ENCODE measurements at regions not wholly inside any gene's neighbourhood (a gene's known extent, or its start where the extent isn't known, plus 50 kb on each side); places are given as distances from the start of the nearest gene placed in this dataset.
"Not testable (repeated sequence)": the region's sequence is repeated elsewhere in the genome, so short reads cannot be mapped to it uniquely, and the experiment has no call there.

GRCh38 chr5:143659599-143660238 is 152.2 kb upstream of the HMHB1 start:
- no peak for DNase-seq

GRCh38 chr5:143658956-143659355 is 153.0 kb upstream of the HMHB1 start:
- DNase-seq = no peak

- no peak for DNase-seq
These were observed 154.2 kb upstream of the HMHB1 start for GRCh38 chr5:143657647-143658285.

- DNase-seq = no peak
These were observed 158.1 kb upstream of the HMHB1 start for GRCh38 chr5:143653766-143654282.

- no peak for DNase-seq
These were observed 158.7 kb upstream of the HMHB1 start for GRCh38 chr5:143653256-143653655.

- peak; percentile 53 for DNase-seq
These were observed 159.8 kb upstream of the HMHB1 start for GRCh38 chr5:143652108-143652700.

- DNase-seq = no peak
These were observed 161.9 kb upstream of the HMHB1 start for GRCh38 chr5:143649937-143650621.

GRCh38 chr5:143648696-143649095 is 163.3 kb upstream of the HMHB1 start:
- no peak for DNase-seq

- DNase-seq = no peak
These were observed 165.0 kb upstream of the HMHB1 start for GRCh38 chr5:143646961-143647360.

GRCh38 chr5:143645356-143645755 is 166.6 kb upstream of the HMHB1 start:
- DNase-seq = no peak

GRCh38 chr5:143644727-143645126 is 167.2 kb upstream of the HMHB1 start:
- no peak for DNase-seq

GRCh38 chr5:143642791-143643190 is 169.2 kb upstream of the HMHB1 start:
- no peak for DNase-seq

GRCh38 chr5:143641549-143642355 is 170.2 kb upstream of the HMHB1 start:
- no peak for DNase-seq

- no peak for DNase-seq
These were observed 173.3 kb upstream of the HMHB1 start for GRCh38 chr5:143638654-143639053.

GRCh38 chr5:143636931-143637528 is 174.9 kb upstream of the HMHB1 start:
- no peak for DNase-seq

GRCh38 chr5:143635888-143636287 is 176.1 kb upstream of the HMHB1 start:
- no peak for DNase-seq

- peak; percentile 9 for DNase-seq
These were observed 176.7 kb upstream of the HMHB1 start for GRCh38 chr5:143635146-143635752.

- DNase-seq = no peak
These were observed 177.3 kb upstream of the HMHB1 start for GRCh38 chr5:143634689-143635088.

- peak; percentile 53 for DNase-seq
These were observed 181.9 kb upstream of the HMHB1 start for GRCh38 chr5:143629871-143630659.

- DNase-seq = not testable (repeated sequence)
These were observed 186.9 kb upstream of the HMHB1 start for GRCh38 chr5:143625048-143625447.

- DNase-seq = no peak
These were observed 187.5 kb upstream of the HMHB1 start for GRCh38 chr5:143624465-143624864.

All from NCI-H226 (cell line).